ENCODE measurements at regions not wholly inside any gene's neighbourhood (a gene's known extent, or its start where the extent isn't known, plus 50 kb on each side); places are given as distances from the start of the nearest gene placed in this dataset.

DNA sequence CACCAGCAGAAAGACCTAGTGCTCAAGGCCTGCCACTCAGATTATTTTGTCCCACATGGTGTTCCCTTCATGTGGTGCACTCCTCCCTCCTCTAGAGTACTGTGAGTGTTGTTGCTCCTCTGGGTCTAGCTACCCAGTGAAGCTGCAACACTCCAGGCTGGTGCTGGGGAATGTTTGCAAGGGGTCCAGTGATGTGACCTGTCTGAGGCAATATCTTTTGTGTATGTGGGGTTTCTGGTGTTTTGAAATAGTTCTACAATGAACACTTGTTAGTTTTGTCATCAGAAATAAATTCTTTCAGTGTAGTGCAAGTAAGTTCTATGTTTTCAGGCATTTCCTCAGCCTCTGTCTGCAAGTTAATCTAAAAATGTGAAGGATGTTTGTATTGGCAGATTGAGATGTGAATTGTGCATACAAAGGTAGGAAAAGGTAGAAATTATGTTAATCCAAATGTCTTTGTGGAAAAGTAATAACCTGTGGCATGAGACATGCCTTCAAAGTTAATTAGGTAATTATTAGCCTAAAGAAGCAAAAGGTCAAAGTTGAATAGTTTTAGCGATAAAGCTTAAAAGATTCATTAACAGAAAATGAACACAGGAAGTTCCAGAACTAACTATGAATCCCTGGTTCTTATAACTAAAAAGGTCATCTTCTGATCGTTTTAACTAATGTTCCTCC lies 616.8 kb downstream of the LTN1 start:
- no peaks in the 10 kb centered on the region for H3K27me3 ChIP-seq (ENCODE audit: control insufficient read depth in 3 of 3, insufficient read depth in 3 of 3, low read length in 3 of 3)
- no peak overlapping the region for H3K4me3 ChIP-seq (ENCODE audit: low read length in 3 of 3)
- H3K4me1 ChIP-seq (ENCODE audit: control insufficient read depth in 3 of 3, insufficient read depth in 3 of 3, low read length in 3 of 3) = no peaks in the 10 kb centered on the region
- no peak overlapping the region for H3K27ac ChIP-seq (ENCODE audit: low read depth, low read length)
- no peak overlapping the region for H3K9ac ChIP-seq (ENCODE audit: low read depth in 1 of 3, low read length in 3 of 3)
- no peaks in the 10 kb centered on the region for H3K36me3 ChIP-seq (ENCODE audit: control insufficient read depth in 3 of 3, insufficient read depth in 3 of 3, low read length in 3 of 3)
- H3K9me3 ChIP-seq (ENCODE audit: control insufficient read depth in 3 of 3, low read length in 3 of 3) = no peaks in the 10 kb centered on the region

DNA sequence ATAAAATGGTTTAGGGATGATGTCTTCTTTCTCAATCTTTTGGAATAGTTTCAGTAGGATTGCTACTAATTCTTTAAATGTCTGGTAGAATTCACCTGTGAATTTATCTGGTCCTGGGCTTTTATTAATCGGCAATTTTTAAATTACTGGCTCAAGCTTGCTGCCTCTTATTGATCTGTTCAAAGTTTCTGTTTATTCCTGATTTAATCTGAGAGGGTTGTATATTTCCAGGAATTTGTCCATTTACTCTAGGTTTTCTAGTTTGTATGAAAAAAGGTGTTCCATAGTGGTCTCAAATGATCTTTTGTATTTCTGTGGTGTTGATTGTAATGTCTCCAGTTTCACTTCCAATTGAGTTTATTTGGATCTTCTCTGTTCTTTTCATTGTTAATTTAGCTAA lies 617.8 kb downstream of the LTN1 start:
- no peaks in the 10 kb centered on the region for H3K36me3 ChIP-seq (ENCODE audit: control insufficient read depth in 3 of 3, insufficient read depth in 3 of 3, low read length in 3 of 3)
- H3K4me1 ChIP-seq (ENCODE audit: control insufficient read depth in 3 of 3, insufficient read depth in 3 of 3, low read length in 3 of 3) = no peaks in the 10 kb centered on the region
- H3K4me3 ChIP-seq (ENCODE audit: low read length in 3 of 3) = no peak overlapping the region
- no peak overlapping the region for H3K9ac ChIP-seq (ENCODE audit: low read depth in 1 of 3, low read length in 3 of 3)
- H3K27me3 ChIP-seq (ENCODE audit: control insufficient read depth in 3 of 3, insufficient read depth in 3 of 3, low read length in 3 of 3) = no peaks in the 10 kb centered on the region
- H3K27ac ChIP-seq (ENCODE audit: low read depth, low read length) = no peak overlapping the region
- H3K9me3 ChIP-seq (ENCODE audit: control insufficient read depth in 3 of 3, low read length in 3 of 3) = no peaks in the 10 kb centered on the region

GRCh38 chr21:28371713-28372112 lies 621.0 kb downstream of the LTN1 start:
- H3K4me3 ChIP-seq (ENCODE audit: low read length in 3 of 3) = no peak overlapping the region
- H3K27me3 ChIP-seq (ENCODE audit: control insufficient read depth in 3 of 3, insufficient read depth in 3 of 3, low read length in 3 of 3) = no peaks in the 10 kb centered on the region
- H3K9me3 ChIP-seq (ENCODE audit: control insufficient read depth in 3 of 3, low read length in 3 of 3) = no peaks in the 10 kb centered on the region
- H3K4me1 ChIP-seq (ENCODE audit: control insufficient read depth in 3 of 3, insufficient read depth in 3 of 3, low read length in 3 of 3) = no peaks in the 10 kb centered on the region
- no peaks in the 10 kb centered on the region for H3K36me3 ChIP-seq (ENCODE audit: control insufficient read depth in 3 of 3, insufficient read depth in 3 of 3, low read length in 3 of 3)
- H3K27ac ChIP-seq (ENCODE audit: low read depth, low read length) = no peak overlapping the region
- no peak overlapping the region for H3K9ac ChIP-seq (ENCODE audit: low read depth in 1 of 3, low read length in 3 of 3)

- Histone ChIP-seq H3K36me3 (ENCODE audit: control insufficient read depth in 3 of 3, insufficient read depth in 3 of 3, low read length in 3 of 3) (no peaks in the 10 kb centered on the region), H3K9me3 (ENCODE audit: control insufficient read depth in 3 of 3, low read length in 3 of 3) (no peaks in the 10 kb centered on the region), H3K9ac (ENCODE audit: low read depth in 1 of 3, low read length in 3 of 3) (no peak overlapping the region)
Observed at GRCh38 chr21:28359300-28359699, 633.4 kb downstream of the LTN1 start.

DNA sequence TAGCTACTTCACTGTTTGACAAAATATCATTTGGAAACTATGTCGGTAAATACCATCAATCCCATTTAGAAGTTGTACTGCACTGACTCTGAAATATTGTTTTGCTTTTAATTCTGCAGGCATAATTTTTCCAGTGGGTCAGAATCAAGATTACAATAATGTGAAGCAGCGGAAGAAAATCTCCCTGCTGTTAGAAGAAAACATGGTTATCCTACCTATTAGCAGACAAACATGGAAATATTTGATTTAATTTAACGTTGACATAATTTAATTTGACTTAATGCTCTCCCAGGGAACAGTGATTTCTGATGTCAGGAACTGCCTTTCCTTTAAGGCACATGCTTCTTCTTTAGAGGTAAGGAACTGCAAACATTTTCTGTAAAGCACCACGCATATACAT lies 634.0 kb downstream of the LTN1 start:
- no peaks in the 10 kb centered on the region for H3K9me3 ChIP-seq (ENCODE audit: control insufficient read depth in 3 of 3, low read length in 3 of 3)
- no peak overlapping the region for H3K27ac ChIP-seq (ENCODE audit: low read depth, low read length)
- H3K4me3 ChIP-seq (ENCODE audit: low read length in 3 of 3) = no peak overlapping the region
- H3K4me1 ChIP-seq (ENCODE audit: control insufficient read depth in 3 of 3, insufficient read depth in 3 of 3, low read length in 3 of 3) = no peaks in the 10 kb centered on the region
- H3K27me3 ChIP-seq (ENCODE audit: control insufficient read depth in 3 of 3, insufficient read depth in 3 of 3, low read length in 3 of 3) = no peaks in the 10 kb centered on the region
- no peak overlapping the region for H3K9ac ChIP-seq (ENCODE audit: low read depth in 1 of 3, low read length in 3 of 3)
- no peaks in the 10 kb centered on the region for H3K36me3 ChIP-seq (ENCODE audit: control insufficient read depth in 3 of 3, insufficient read depth in 3 of 3, low read length in 3 of 3)

More at GRCh38 chr21:28359300-28359699, 633.4 kb downstream of the LTN1 start:
- H3K27ac ChIP-seq (ENCODE audit: low read depth, low read length) = no peak overlapping the region
- H3K27me3 ChIP-seq (ENCODE audit: control insufficient read depth in 3 of 3, insufficient read depth in 3 of 3, low read length in 3 of 3) = no peaks in the 10 kb centered on the region
- H3K4me3 ChIP-seq (ENCODE audit: low read length in 3 of 3) = no peak overlapping the region
- H3K4me1 ChIP-seq (ENCODE audit: control insufficient read depth in 3 of 3, insufficient read depth in 3 of 3, low read length in 3 of 3) = no peaks in the 10 kb centered on the region

DNA sequence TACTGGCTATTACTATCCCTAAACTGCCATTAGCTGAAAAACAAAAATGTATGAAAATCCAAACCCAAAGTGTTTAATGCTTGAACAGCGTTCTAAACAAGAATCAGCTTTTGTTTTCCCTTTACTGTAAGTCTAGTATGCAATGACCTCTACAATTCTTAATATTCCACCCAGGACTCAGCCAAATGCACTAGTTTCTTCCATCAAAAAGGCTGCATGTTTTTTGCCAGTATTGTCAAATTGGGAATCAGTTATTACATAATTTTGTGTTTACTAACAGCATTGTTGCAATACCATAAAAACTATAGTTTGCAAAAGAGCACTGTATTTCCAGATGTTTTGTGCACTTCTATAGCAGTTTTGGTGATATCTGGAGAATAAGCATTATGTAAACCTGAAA lies 634.5 kb downstream of the LTN1 start:
- Histone ChIP-seq H3K4me3 (ENCODE audit: low read length in 3 of 3) (no peak overlapping the region), H3K27ac (ENCODE audit: low read depth, low read length) (no peak overlapping the region), H3K4me1 (ENCODE audit: control insufficient read depth in 3 of 3, insufficient read depth in 3 of 3, low read length in 3 of 3) (no peaks in the 10 kb centered on the region), H3K27me3 (ENCODE audit: control insufficient read depth in 3 of 3, insufficient read depth in 3 of 3, low read length in 3 of 3) (no peaks in the 10 kb centered on the region), H3K9me3 (ENCODE audit: control insufficient read depth in 3 of 3, low read length in 3 of 3) (no peaks in the 10 kb centered on the region), H3K36me3 (ENCODE audit: control insufficient read depth in 3 of 3, insufficient read depth in 3 of 3, low read length in 3 of 3) (no peaks in the 10 kb centered on the region), H3K9ac (ENCODE audit: low read depth in 1 of 3, low read length in 3 of 3) (no peak overlapping the region)

- Histone ChIP-seq H3K27ac (ENCODE audit: low read depth, low read length) (no peak overlapping the region), H3K9me3 (ENCODE audit: control insufficient read depth in 3 of 3, low read length in 3 of 3) (no peaks in the 10 kb centered on the region), H3K36me3 (ENCODE audit: control insufficient read depth in 3 of 3, insufficient read depth in 3 of 3, low read length in 3 of 3) (no peaks in the 10 kb centered on the region), H3K27me3 (ENCODE audit: control insufficient read depth in 3 of 3, insufficient read depth in 3 of 3, low read length in 3 of 3) (no peaks in the 10 kb centered on the region), H3K4me1 (ENCODE audit: control insufficient read depth in 3 of 3, insufficient read depth in 3 of 3, low read length in 3 of 3) (no peaks in the 10 kb centered on the region), H3K9ac (ENCODE audit: low read depth in 1 of 3, low read length in 3 of 3) (no peak overlapping the region), H3K4me3 (ENCODE audit: low read length in 3 of 3) (no peak overlapping the region)
Observed at GRCh38 chr21:28357743-28358142, 634.9 kb downstream of the LTN1 start.

GRCh38 chr21:28356422-28356821 lies 636.3 kb downstream of the LTN1 start:
- Histone ChIP-seq H3K9ac (ENCODE audit: low read depth in 1 of 3, low read length in 3 of 3) (no peak overlapping the region), H3K27ac (ENCODE audit: low read depth, low read length) (no peak overlapping the region), H3K9me3 (ENCODE audit: control insufficient read depth in 3 of 3, low read length in 3 of 3) (no peaks in the 10 kb centered on the region), H3K36me3 (ENCODE audit: control insufficient read depth in 3 of 3, insufficient read depth in 3 of 3, low read length in 3 of 3) (no peaks in the 10 kb centered on the region), H3K4me3 (ENCODE audit: low read length in 3 of 3) (no peak overlapping the region), H3K27me3 (ENCODE audit: control insufficient read depth in 3 of 3, insufficient read depth in 3 of 3, low read length in 3 of 3) (no peaks in the 10 kb centered on the region), H3K4me1 (ENCODE audit: control insufficient read depth in 3 of 3, insufficient read depth in 3 of 3, low read length in 3 of 3) (no peaks in the 10 kb centered on the region)

- H3K27ac ChIP-seq (ENCODE audit: low read depth, low read length) = no peak overlapping the region
- no peaks in the 10 kb centered on the region for H3K36me3 ChIP-seq (ENCODE audit: control insufficient read depth in 3 of 3, insufficient read depth in 3 of 3, low read length in 3 of 3)
- no peaks in the 10 kb centered on the region for H3K4me1 ChIP-seq (ENCODE audit: control insufficient read depth in 3 of 3, insufficient read depth in 3 of 3, low read length in 3 of 3)
- no peak overlapping the region for H3K9ac ChIP-seq (ENCODE audit: low read depth in 1 of 3, low read length in 3 of 3)
- no peak overlapping the region for H3K4me3 ChIP-seq (ENCODE audit: low read length in 3 of 3)
- H3K27me3 ChIP-seq (ENCODE audit: control insufficient read depth in 3 of 3, insufficient read depth in 3 of 3, low read length in 3 of 3) = no peaks in the 10 kb centered on the region
- no peaks in the 10 kb centered on the region for H3K9me3 ChIP-seq (ENCODE audit: control insufficient read depth in 3 of 3, low read length in 3 of 3)
Observed at GRCh38 chr21:28345934-28346333, 646.7 kb downstream of the LTN1 start.

DNA sequence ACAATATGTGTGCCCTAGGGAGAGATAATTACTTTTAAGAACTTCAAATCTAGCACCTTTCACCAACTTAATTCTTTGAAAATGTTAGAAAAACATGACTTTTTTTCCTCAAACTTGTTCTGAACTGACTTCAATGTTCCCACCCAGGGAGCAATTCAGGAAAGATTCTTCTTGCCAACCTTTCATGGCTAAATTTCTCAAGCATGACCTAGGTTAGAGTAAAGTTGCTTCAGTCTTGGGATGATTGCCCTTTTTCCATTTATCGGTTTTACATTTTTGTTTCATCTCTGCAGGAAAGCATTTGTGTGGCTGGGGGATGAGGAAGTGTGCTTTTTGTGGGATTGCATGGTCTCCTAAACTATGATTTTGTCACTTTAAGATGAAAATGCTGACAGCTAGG lies 647.7 kb downstream of the LTN1 start:
- Histone ChIP-seq H3K9me3 (ENCODE audit: control insufficient read depth in 3 of 3, low read length in 3 of 3) (no peaks in the 10 kb centered on the region), H3K27me3 (ENCODE audit: control insufficient read depth in 3 of 3, insufficient read depth in 3 of 3, low read length in 3 of 3) (no peaks in the 10 kb centered on the region)

More for the DNA sequence above, 647.7 kb downstream of the LTN1 start:
- Histone ChIP-seq H3K9ac (ENCODE audit: low read depth in 1 of 3, low read length in 3 of 3) (no peak overlapping the region), H3K36me3 (ENCODE audit: control insufficient read depth in 3 of 3, insufficient read depth in 3 of 3, low read length in 3 of 3) (no peaks in the 10 kb centered on the region), H3K4me1 (ENCODE audit: control insufficient read depth in 3 of 3, insufficient read depth in 3 of 3, low read length in 3 of 3) (no peaks in the 10 kb centered on the region), H3K27ac (ENCODE audit: low read depth, low read length) (no peak overlapping the region), H3K4me3 (ENCODE audit: low read length in 3 of 3) (no peak overlapping the region)

Measured in skeletal muscle tissue (tissue), 3 donors.